Transverse colon (tissue), 3 donors: ENCODE measurements at regions not wholly inside any gene's neighbourhood (a gene's known extent, or its start where the extent isn't known, plus 50 kb on each side); places are given as distances from the start of the nearest gene placed in this dataset.

Source experiments
- POLR2A ChIP-seq: fragments of 450-650 bp; IDR thresholded peaks from one replicate; pipeline ENCODE4 v1.6.1; 2016; ENCODE audit warnings: antibody characterized with exemption, mild to moderate bottlenecking, moderate library complexity
- POLR2AphosphoS5 ChIP-seq, 3 donors: sonication (generic); formaldehyde crosslinking; IDR thresholded peaks; one replicate each; pipeline ENCODE4 v1.6.1; 2016; ENCODE audit warnings: antibody characterized with exemption in 3 of 3

GRCh38 chr14:85811340-85811739 lies 281.4 kb downstream of the FLRT2 start:
- TF ChIP-seq POLR2AphosphoS5 (IDR thresholded peaks at IDR 0.05) (no peak), POLR2A (no peak)
